Mucosa of descending colon (tissue), 3 donors: ENCODE measurements at regions not wholly inside any gene's neighbourhood (a gene's known extent, or its start where the extent isn't known, plus 50 kb on each side); places are given as distances from the start of the nearest gene placed in this dataset.

Source experiments
- ATAC-seq: fragments of 200-7000 bp; cut with Tn5 transposase; one replicate; pipeline ENCODE4 v1.9.1; 2020; ENCODE audit warnings: mild to moderate bottlenecking, moderate library complexity
- DNase-seq, 3 donors: peaks; one replicate each; pipeline ENCODE4 v3.0.0-alpha.2; 2020
- H3K36me3 ChIP-seq: fragments of 200-600 bp; one replicate; pipeline ENCODE4 v1.8.0; 2021; ENCODE audit warnings: low read depth, mild to moderate bottlenecking
- H3K4me1 ChIP-seq: fragments of 200-600 bp; one replicate; pipeline ENCODE4 v1.8.0; 2021; ENCODE audit warnings: low read depth, mild to moderate bottlenecking
- H3K4me3 ChIP-seq: fragments of 200-600 bp; one replicate; pipeline ENCODE4 v1.8.0; 2021; ENCODE audit warnings: mild to moderate bottlenecking
- H3K9me3 ChIP-seq: fragments of 200-600 bp; one replicate; pipeline ENCODE4 v1.8.0; 2021; ENCODE audit warnings: mild to moderate bottlenecking
- CTCF ChIP-seq: fragments of 200-600 bp; IDR thresholded peaks from one replicate; pipeline ENCODE4 v1.8.0; 2022; ENCODE audit warnings: antibody characterized with exemption, mild to moderate bottlenecking
- intact Hi-C, 2 donors: fragments of 100-400 bp; cut with DNase I in 1 of 2; cut with micrococcal nuclease in 1 of 2; formaldehyde crosslinking; loops; one replicate each; pipeline versions ENCODE4 v1.11.0 to v1.11.1; 2022; cut with DNase I, micrococcal nuclease
- donor health status: DM: no; HTN: no; CAD: no; lungs with moderate emphysema.
- donor health status: DM: no; HTN: no; CAD: no.
- donor health status: DM: no; HTN: yes; CAD: no.

- ATAC-seq, result no peak
- H3K4me1 ChIP-seq, result no peaks in the 10 kb centered on the region
- no peaks in the 10 kb centered on the region for H3K9me3 ChIP-seq
- TF ChIP-seq CTCF, result no peak
- DNase-seq, result no peak
- intact Hi-C loops, result no loop called here
- H3K36me3 ChIP-seq, result no peaks in the 10 kb centered on the region
- no peak overlapping the region for H3K4me3 ChIP-seq
Observed at GRCh38 chr5:28780083-28780692, 1741.8 kb upstream of the CDH9 start.

GRCh38 chr5:28779161-28779754, 1740.9 kb upstream of the CDH9 start:
- intact Hi-C loops, result no loop called here
- Histone ChIP-seq H3K9me3 (no peaks in the 10 kb centered on the region), H3K36me3 (no peaks in the 10 kb centered on the region), H3K4me3 (no peak overlapping the region), H3K4me1 (no peaks in the 10 kb centered on the region)
- no peak for DNase-seq
- ATAC-seq, result no peak
- TF ChIP-seq CTCF, result no peak

GRCh38 chr5:28770307-28770706, 1731.9 kb upstream of the CDH9 start:
- no peaks in the 10 kb centered on the region for H3K4me1 ChIP-seq
- intact Hi-C loops, result no loop called here
- no peaks in the 10 kb centered on the region for H3K36me3 ChIP-seq
- DNase-seq (no peak), ATAC-seq (no peak)
- H3K9me3 ChIP-seq, result no peaks in the 10 kb centered on the region
- no peak for TF ChIP-seq CTCF
- H3K4me3 ChIP-seq, result no peak overlapping the region

- DNase-seq (no peak), ATAC-seq (no peak)
- H3K9me3 ChIP-seq, result no peaks in the 10 kb centered on the region
- no peaks in the 10 kb centered on the region for H3K4me1 ChIP-seq
- intact Hi-C loops, result no loop called here
- no peak for TF ChIP-seq CTCF
- no peaks in the 10 kb centered on the region for H3K36me3 ChIP-seq
- no peak overlapping the region for H3K4me3 ChIP-seq
Observed at GRCh38 chr5:28766565-28767158, 1728.3 kb upstream of the CDH9 start.

- ATAC-seq (no peak), DNase-seq (no peak)
- H3K9me3 ChIP-seq, result peaks cover 8% of the 10 kb centered on the region
- intact Hi-C loops, result no loop called here
- no peaks in the 10 kb centered on the region for H3K36me3 ChIP-seq
- H3K4me1 ChIP-seq, result no peaks in the 10 kb centered on the region
- TF ChIP-seq CTCF, result no peak
- no peak overlapping the region for H3K4me3 ChIP-seq
Observed at GRCh38 chr5:28751396-28751795, 1713.0 kb upstream of the CDH9 start.
